Keratinocyte (primary cell): ENCODE measurements at regions not wholly inside any gene's neighbourhood (a gene's known extent, or its start where the extent isn't known, plus 50 kb on each side); places are given as distances from the start of the nearest gene placed in this dataset.

Source experiments
- DNase-seq: peaks from one replicate; pipeline ENCODE4 v3.0.0-alpha.2; 2011; ENCODE audit warnings: low read depth, missing footprints, low spot score
- FAIRE-seq: peaks from 2 replicates; lab custom pipeline; 2011; peaks lifted over from hg19 to GRCh38; lab: Jason Lieb, UNC
- H2AFZ ChIP-seq: 2 replicates; pipeline ENCODE4 v1.6.0; 2012; ENCODE audit warnings: low read length, control low read depth, inconsistent platforms; ENCODE audit not compliant: control insufficient read depth
- H3K27ac ChIP-seq: 2 replicates; pipeline ENCODE4 v1.5.1; 2011; ENCODE audit warnings: low read length; ENCODE audit not compliant: control insufficient read depth, insufficient read depth
- H3K27me3 ChIP-seq: 3 replicates; pipeline ENCODE4 v1.6.0; 2011; ENCODE audit warnings: low read length; ENCODE audit not compliant: control insufficient read depth, insufficient read depth; ENCODE audit errors: extremely low read depth
- H3K36me3 ChIP-seq, 2 experiments: 2 replicates in 1 of 2; 3 replicates in 1 of 2; pipeline ENCODE4 v1.5.1; 2011; ENCODE audit warnings: low read length in 2 of 2, mild to moderate bottlenecking in 1 of 2; ENCODE audit not compliant: control insufficient read depth in 2 of 2, insufficient read depth in 2 of 2; ENCODE audit errors: extremely low read depth in 1 of 2
- H3K4me1 ChIP-seq: 3 replicates; pipeline ENCODE4 v1.5.1; 2011; ENCODE audit warnings: low read length; ENCODE audit not compliant: control insufficient read depth, insufficient read depth; ENCODE audit errors: extremely low read depth
- H3K4me2 ChIP-seq: 3 replicates; pipeline ENCODE4 v1.6.0; 2011; ENCODE audit warnings: low read depth, low read length; ENCODE audit not compliant: control insufficient read depth, insufficient read depth; ENCODE audit errors: extremely low read depth
- H3K4me3 ChIP-seq, 3 experiments: fragments of 200-600 bp in 1 of 3; sonication (generic) in 1 of 3; 2 replicates in 2 of 3; 3 replicates in 1 of 3; pipeline ENCODE4 v1.5.1; 2011 to 2016; ENCODE audit warnings: low read length in 3 of 3, mild to moderate bottlenecking in 3 of 3, control low read depth in 2 of 3, inconsistent platforms in 1 of 3, low read depth in 1 of 3, mixed read lengths in 1 of 3, mixed run types in 1 of 3, moderate library complexity in 1 of 3; ENCODE audit not compliant: control insufficient read depth in 2 of 3, insufficient read depth in 2 of 3; ENCODE audit errors: extremely low read depth in 1 of 3
- H3K79me2 ChIP-seq: 2 replicates; pipeline ENCODE4 v1.6.0; 2012; ENCODE audit warnings: low read length; ENCODE audit not compliant: control insufficient read depth, insufficient read depth
- H3K9ac ChIP-seq: 3 replicates; pipeline ENCODE4 v1.6.0; 2011; ENCODE audit warnings: low read length; ENCODE audit not compliant: control insufficient read depth, insufficient read depth; ENCODE audit errors: extremely low read depth
- H3K9me1 ChIP-seq: 3 replicates; pipeline ENCODE4 v1.6.0; 2011; ENCODE audit warnings: low read length; ENCODE audit not compliant: control insufficient read depth, insufficient read depth; ENCODE audit errors: extremely low read depth
- H3K9me3 ChIP-seq: 2 replicates; pipeline ENCODE4 v1.5.1; 2012; ENCODE audit warnings: low read depth, low read length; ENCODE audit not compliant: control insufficient read depth
- H4K20me1 ChIP-seq: 3 replicates; pipeline ENCODE4 v1.6.0; 2011; ENCODE audit warnings: low read length; ENCODE audit not compliant: control insufficient read depth, insufficient read depth; ENCODE audit errors: extremely low read depth
- CTCF ChIP-seq, 3 experiments: IDR thresholded peaks in 1 of 3; conservative IDR thresholded peaks in 1 of 3; optimal IDR thresholded peaks in 1 of 3; 2 replicates in 2 of 3; 3 replicates in 1 of 3; pipeline versions ENCODE3 to v1.5.1; 2011; ENCODE audit warnings: low read length in 3 of 3, mild to moderate bottlenecking in 3 of 3, moderate library complexity in 2 of 3, control low read depth in 1 of 3, inconsistent platforms in 1 of 3; ENCODE audit not compliant: insufficient read depth in 2 of 3; ENCODE audit errors: extremely low read depth in 1 of 3
- EZH2 ChIP-seq: IDR thresholded peaks from one replicate; pipeline ENCODE4 v1.6.1; 2012; ENCODE audit warnings: inconsistent platforms, mild to moderate bottlenecking, low read length, moderate library complexity
- dilution Hi-C: fragments of 300-500 bp; cut with MboI; formaldehyde crosslinking; loops from one replicate; pipeline ENCODE4 v1.7.0; 2020; ENCODE audit warnings: low sequenced_read_pairs; ENCODE audit not compliant: extremely low pct_ligation_motif_present

- dilution Hi-C loops, result no loop called here
- Histone ChIP-seq H3K36me3 (no peaks in the 10 kb centered on the region), H2AFZ (no peak overlapping the region), H3K79me2 (no peaks in the 10 kb centered on the region), H3K9me3 (no peaks in the 10 kb centered on the region), H3K4me3 (no peak overlapping the region), H3K9ac (no peak overlapping the region), H3K9me1 (no peaks in the 10 kb centered on the region), H3K27me3 (no peaks in the 10 kb centered on the region), H3K4me2 (no peak overlapping the region), H4K20me1 (no peaks in the 10 kb centered on the region), H3K4me1 (no peaks in the 10 kb centered on the region), H3K27ac (no peak overlapping the region)
- no peak for DNase-seq
- no peak for FAIRE-seq
- no peak for TF ChIP-seq CTCF (optimal IDR thresholded peaks at IDR 0.05 in 1 of 3, IDR thresholded peaks at IDR 0.05 in 1 of 3, conservative IDR thresholded peaks at IDR 0.05 in 1 of 3; ENCODE audit: extremely low read depth in 1 of 3, insufficient read depth in 2 of 3, low read length in 3 of 3)
- no peak for TF ChIP-seq EZH2
Measured at GRCh38 chr9:17942498-17942897, 363.6 kb downstream of the SH3GL2 start.

- no peaks in the 10 kb centered on the region for H3K9me1 ChIP-seq
- no peak for FAIRE-seq
- dilution Hi-C loops, result no loop called here
- no peak overlapping the region for H3K9ac ChIP-seq
- no peaks in the 10 kb centered on the region for H3K9me3 ChIP-seq
- DNase-seq, result no peak
- H4K20me1 ChIP-seq, result no peaks in the 10 kb centered on the region
- H3K4me3 ChIP-seq, result no peak overlapping the region
- no peak overlapping the region for H3K4me2 ChIP-seq
- H3K36me3 ChIP-seq, result no peaks in the 10 kb centered on the region
- TF ChIP-seq CTCF (optimal IDR thresholded peaks at IDR 0.05 in 1 of 3, IDR thresholded peaks at IDR 0.05 in 1 of 3, conservative IDR thresholded peaks at IDR 0.05 in 1 of 3; ENCODE audit: extremely low read depth in 1 of 3, insufficient read depth in 2 of 3, low read length in 3 of 3) (no peak), EZH2 (no peak)
- no peak overlapping the region for H3K27ac ChIP-seq
- no peaks in the 10 kb centered on the region for H3K79me2 ChIP-seq
- H2AFZ ChIP-seq, result no peak overlapping the region
- H3K4me1 ChIP-seq, result no peaks in the 10 kb centered on the region
- no peaks in the 10 kb centered on the region for H3K27me3 ChIP-seq
Measured at GRCh38 chr9:17955409-17955808, 376.5 kb downstream of the SH3GL2 start.
